H1 (cell line): ENCODE measurements at regions not wholly inside any gene's neighbourhood (a gene's known extent, or its start where the extent isn't known, plus 50 kb on each side); places are given as distances from the start of the nearest gene placed in this dataset.

ENCODE experiments used
- CTCF ChIA-PET: fragments of 300-600 bp; sonication (Branson Sonifier 250); formaldehyde crosslinking; loops from one replicate; lab custom pipeline; 2021; ENCODE audit not compliant: partially characterized antibody; lab: Charles Lee
- POLR2A ChIA-PET: fragments of 300-600 bp; sonication (Branson Sonifier 250); formaldehyde crosslinking; loops from one replicate; lab custom pipeline; 2021; ENCODE audit warnings: inconsistent platforms; ENCODE audit not compliant: partially characterized antibody; lab: Charles Lee
- DNase-seq, 2 experiments: peaks; one replicate each; pipeline versions ENCODE4 v3.0.0 to v3.0.0-alpha.2; 2010 to 2022; ENCODE audit warnings: low spot score in 2 of 2, low read depth in 1 of 2, mixed read lengths in 1 of 2
- FAIRE-seq: peaks from 2 replicates; lab custom pipeline; 2011; peaks lifted over from hg19 to GRCh38; lab: Jason Lieb, UNC
- H2AFZ ChIP-seq: 2 replicates; pipeline ENCODE4 v1.8.1; 2012; ENCODE audit warnings: low read length, inconsistent platforms
- H2AK5ac ChIP-seq: 2 replicates; pipeline ENCODE4 v1.6.1; 2013; ENCODE audit warnings: low read depth, low read length
- H2BK120ac ChIP-seq: replicated peaks from 2 replicates; pipeline ENCODE3; 2013; ENCODE audit warnings: low read depth, low read length, inconsistent platforms
- H2BK12ac ChIP-seq: 2 replicates; pipeline ENCODE4 v1.6.1; 2013; ENCODE audit warnings: low read depth, low read length
- H2BK15ac ChIP-seq: 2 replicates; pipeline ENCODE4 v1.6.1; 2013; ENCODE audit warnings: low read length
- H2BK20ac ChIP-seq: 2 replicates; pipeline ENCODE4 v1.6.1; 2013; ENCODE audit warnings: low read length
- H2BK5ac ChIP-seq: 2 replicates; pipeline ENCODE4 v1.6.1; 2013; ENCODE audit warnings: low read depth, low read length
- H3K14ac ChIP-seq: 2 replicates; pipeline ENCODE4 v1.6.1; 2013; ENCODE audit warnings: inconsistent platforms; ENCODE audit not compliant: insufficient read length
- H3K18ac ChIP-seq: 2 replicates; pipeline ENCODE4 v1.6.1; 2013; ENCODE audit warnings: low read length; ENCODE audit errors: extremely low read depth
- H3K23ac ChIP-seq: 2 replicates; pipeline ENCODE4 v1.6.1; 2013; ENCODE audit warnings: inconsistent platforms; ENCODE audit not compliant: insufficient read length
- H3K23me2 ChIP-seq: 2 replicates; pipeline ENCODE4 v1.6.1; 2013; ENCODE audit warnings: low read depth, low read length
- H3K27ac ChIP-seq: 2 replicates; pipeline ENCODE4 v1.6.1; 2011; ENCODE audit warnings: low read depth, low read length, inconsistent platforms
- H3K27me3 ChIP-seq, 4 experiments: replicated peaks in 1 of 4; 1 replicate in 1 of 4; 2 replicates in 3 of 4; pipeline versions ENCODE4 v1.6.1 to v1.8.1; 2011 to 2013; ENCODE audit warnings: low read length in 3 of 4, mild to moderate bottlenecking in 3 of 4, inconsistent platforms in 2 of 4, mixed read lengths in 2 of 4, moderate library complexity in 1 of 4; ENCODE audit not compliant: control insufficient read depth in 3 of 4, insufficient read depth in 3 of 4; ENCODE audit errors: extremely low read depth in 1 of 4
- H3K36me3 ChIP-seq, 4 experiments: 2 replicates each; pipeline versions ENCODE4 v1.6.1 to v1.8.1; 2011 to 2013; ENCODE audit warnings: mild to moderate bottlenecking in 4 of 4, low read length in 3 of 4, moderate library complexity in 2 of 4, control low read depth in 1 of 4, inconsistent platforms in 1 of 4; ENCODE audit not compliant: insufficient read depth in 4 of 4, control insufficient read depth in 2 of 4
- H3K4ac ChIP-seq: replicated peaks from 2 replicates; pipeline ENCODE3; 2013; ENCODE audit warnings: low read length, low read depth, mixed read lengths, inconsistent platforms; ENCODE audit not compliant: insufficient read length
- H3K4me1 ChIP-seq, 4 experiments: replicated peaks in 1 of 4; 1 replicate in 1 of 4; 2 replicates in 3 of 4; pipeline versions ENCODE4 v1.6.1 to v1.8.1; 2011 to 2013; ENCODE audit warnings: low read length in 3 of 4, inconsistent platforms in 2 of 4, mixed read lengths in 1 of 4; ENCODE audit not compliant: insufficient read depth in 4 of 4, control insufficient read depth in 3 of 4
- H3K4me2 ChIP-seq, 2 experiments: 2 replicates each; pipeline versions ENCODE4 v1.6.1 to v1.8.1; 2011 to 2013; ENCODE audit warnings: low read depth in 2 of 2, low read length in 2 of 2, control low read depth in 1 of 2, inconsistent platforms in 1 of 2, mild to moderate bottlenecking in 1 of 2; ENCODE audit not compliant: insufficient read depth in 1 of 2
- H3K4me3 ChIP-seq, 4 experiments: fragments of 200-600, 300-600 bp in 1 of 4; sonication (generic), shearing (Covaris generic), sonication (Bioruptor Twin) in 1 of 4; 2 replicates each; pipeline versions ENCODE4 v1.5.1 to v1.8.1; 2011 to 2016; ENCODE audit warnings: low read length in 4 of 4, low read depth in 3 of 4, control low read depth in 2 of 4, inconsistent platforms in 2 of 4, mild to moderate bottlenecking in 2 of 4, mixed read lengths in 1 of 4, moderate library complexity in 1 of 4; ENCODE audit not compliant: insufficient read depth in 2 of 4; ENCODE audit errors: extremely low read depth in 1 of 4
- H3K56ac ChIP-seq: replicated peaks from 2 replicates; pipeline ENCODE3; 2013; ENCODE audit warnings: low read depth, mild to moderate bottlenecking, mixed read lengths, low read length, inconsistent platforms; ENCODE audit not compliant: insufficient read length
- H3K79me1 ChIP-seq: 2 replicates; pipeline ENCODE4 v1.6.1; 2013; ENCODE audit warnings: low read depth, low read length, control low read depth
- H3K79me2 ChIP-seq, 2 experiments: 2 replicates each; pipeline versions ENCODE4 v1.6.1 to v1.8.1; 2012 to 2013; ENCODE audit warnings: low read length in 2 of 2, mild to moderate bottlenecking in 2 of 2, inconsistent platforms in 1 of 2; ENCODE audit not compliant: insufficient read depth in 2 of 2, control insufficient read depth in 1 of 2
- H3K9ac ChIP-seq, 4 experiments: replicated peaks in 1 of 4; 1 replicate in 1 of 4; 2 replicates in 3 of 4; pipeline versions ENCODE4 v1.6.1 to v1.8.1; 2011 to 2013; ENCODE audit warnings: low read depth in 3 of 4, low read length in 3 of 4, control low read depth in 2 of 4, mild to moderate bottlenecking in 2 of 4, moderate library complexity in 2 of 4, inconsistent platforms in 1 of 4; ENCODE audit errors: extremely low read depth in 1 of 4
- H3K9me3 ChIP-seq, 2 experiments: 2 replicates each; pipeline versions ENCODE4 v1.6.1 to v1.8.1; 2012 to 2013; ENCODE audit warnings: mild to moderate bottlenecking in 2 of 2, moderate library complexity in 2 of 2, control low read depth in 1 of 2, inconsistent platforms in 1 of 2, low read depth in 1 of 2, low read length in 1 of 2, mixed read lengths in 1 of 2; ENCODE audit not compliant: insufficient read depth in 2 of 2
- H4K20me1 ChIP-seq, 2 experiments: replicated peaks in 1 of 2; 2 replicates each; pipeline versions ENCODE3 to v1.8.1; 2011 to 2013; ENCODE audit warnings: inconsistent platforms in 2 of 2, low read length in 2 of 2, mild to moderate bottlenecking in 1 of 2; ENCODE audit not compliant: insufficient read depth in 2 of 2, control insufficient read depth in 1 of 2
- H4K5ac ChIP-seq: 2 replicates; pipeline ENCODE4 v1.6.1; 2013; ENCODE audit warnings: low read length, low read depth, mixed read lengths, inconsistent platforms; ENCODE audit not compliant: insufficient read length
- H4K8ac ChIP-seq: 2 replicates; pipeline ENCODE4 v1.8.0; 2013; ENCODE audit warnings: mild to moderate bottlenecking, moderate library complexity, low read length, inconsistent platforms; ENCODE audit not compliant: insufficient read depth; ENCODE audit errors: extremely low read depth
- H4K91ac ChIP-seq: replicated peaks from 2 replicates; pipeline ENCODE3; 2013; ENCODE audit warnings: low read length, mixed read lengths, inconsistent platforms; ENCODE audit not compliant: insufficient read length
- WGBS, 2 experiments: shearing (Covaris generic) in 1 of 2; methylation state at CpG; one replicate each; pipeline versions ENCODE4 v1.1.6 to v1.1.7; 2013 to 2015; ENCODE audit warnings: low lambda C conversion rate in 2 of 2, mixed read lengths in 2 of 2, inconsistent platforms in 1 of 2, low coverage in 1 of 2, missing lambda C conversion rate in 1 of 2; ENCODE audit not compliant: insufficient replicate concordance in 2 of 2, insufficient coverage in 1 of 2, insufficient read length in 1 of 2; ENCODE audit errors: extremely low coverage in 1 of 2, missing lambda C conversion rate in 1 of 2; 5-methylcytosine and 5-hydroxymethylcytosine counted together
- TF ChIP-seq, protein P1 (sequence below): fragments of 300-600 bp; sonication (generic); IDR thresholded peaks from 2 replicates; pipeline ENCODE4 v1.7.1; 2012; ENCODE audit warnings: low read length, moderate library complexity, mild to moderate bottlenecking, inconsistent platforms; ENCODE audit not compliant: insufficient replicate concordance

DNA sequence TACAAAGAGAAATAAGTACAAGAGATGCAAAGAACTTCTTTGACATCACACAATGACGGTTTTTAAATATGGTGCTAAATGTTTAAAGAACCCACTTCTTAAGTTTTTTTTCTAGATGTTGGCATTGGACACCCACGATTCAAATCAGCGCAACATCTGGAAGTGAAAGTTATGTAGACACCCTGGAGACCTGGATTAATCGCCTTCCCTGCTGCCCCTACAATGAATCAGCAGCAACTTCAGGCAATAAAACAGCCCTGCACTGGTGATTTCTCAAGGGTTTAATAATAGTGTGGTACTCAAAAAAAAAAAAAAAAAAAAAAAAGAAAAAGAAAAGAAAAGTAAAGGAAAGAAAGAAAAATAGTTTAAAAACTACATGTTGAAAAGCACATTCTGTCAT is 248.3 kb downstream of the NUF2 start:
- no peak overlapping the region for H3K4ac ChIP-seq
- H2AK5ac ChIP-seq = no peak overlapping the region
- FAIRE-seq (no peak), DNase-seq (no peak)
- no peaks in the 10 kb centered on the region for H3K79me1 ChIP-seq
- ChIA-PET CTCF (no interaction called here), POLR2A (no interaction called here)
- no peak overlapping the region for H3K23ac ChIP-seq
- no peak overlapping the region for H3K56ac ChIP-seq
- no peak overlapping the region for H4K5ac ChIP-seq
- no peak overlapping the region for H3K4me3 ChIP-seq
- no peaks in the 10 kb centered on the region for H4K20me1 ChIP-seq
- 87% methylated on average over 4 of the region's 4 CpGs; no CpG with 5 or more reads in 1 of the 2 experiments for WGBS, 2 experiments
- no peaks in the 10 kb centered on the region for H3K23me2 ChIP-seq
- no peak overlapping the region for H3K18ac ChIP-seq
- no peak overlapping the region for H2AFZ ChIP-seq
- H3K36me3 ChIP-seq = no peaks in the 10 kb centered on the region
- H4K8ac ChIP-seq = no peak overlapping the region
- peaks cover 0 to 8% (median under 1%) of the 10 kb centered on the region in 4 experiments; a peak in 2 of 7 replicates for H3K4me1 ChIP-seq
- H2BK120ac ChIP-seq = no peak overlapping the region
- no peak overlapping the region for H3K14ac ChIP-seq
- H2BK15ac ChIP-seq = no peak overlapping the region
- no peak overlapping the region for H4K91ac ChIP-seq
- H3K27ac ChIP-seq = no peak overlapping the region
- no peak overlapping the region for H2BK5ac ChIP-seq
- no peak overlapping the region for H2BK20ac ChIP-seq
- no peaks in the 10 kb centered on the region for H3K79me2 ChIP-seq
- no peaks in the 10 kb centered on the region for H3K27me3 ChIP-seq
- H3K9me3 ChIP-seq = no peaks in the 10 kb centered on the region
- H3K9ac ChIP-seq = no peak overlapping the region
- H3K4me2 ChIP-seq = no peak overlapping the region
- no peak overlapping the region for H2BK12ac ChIP-seq
- TF ChIP-seq, protein P1, sequence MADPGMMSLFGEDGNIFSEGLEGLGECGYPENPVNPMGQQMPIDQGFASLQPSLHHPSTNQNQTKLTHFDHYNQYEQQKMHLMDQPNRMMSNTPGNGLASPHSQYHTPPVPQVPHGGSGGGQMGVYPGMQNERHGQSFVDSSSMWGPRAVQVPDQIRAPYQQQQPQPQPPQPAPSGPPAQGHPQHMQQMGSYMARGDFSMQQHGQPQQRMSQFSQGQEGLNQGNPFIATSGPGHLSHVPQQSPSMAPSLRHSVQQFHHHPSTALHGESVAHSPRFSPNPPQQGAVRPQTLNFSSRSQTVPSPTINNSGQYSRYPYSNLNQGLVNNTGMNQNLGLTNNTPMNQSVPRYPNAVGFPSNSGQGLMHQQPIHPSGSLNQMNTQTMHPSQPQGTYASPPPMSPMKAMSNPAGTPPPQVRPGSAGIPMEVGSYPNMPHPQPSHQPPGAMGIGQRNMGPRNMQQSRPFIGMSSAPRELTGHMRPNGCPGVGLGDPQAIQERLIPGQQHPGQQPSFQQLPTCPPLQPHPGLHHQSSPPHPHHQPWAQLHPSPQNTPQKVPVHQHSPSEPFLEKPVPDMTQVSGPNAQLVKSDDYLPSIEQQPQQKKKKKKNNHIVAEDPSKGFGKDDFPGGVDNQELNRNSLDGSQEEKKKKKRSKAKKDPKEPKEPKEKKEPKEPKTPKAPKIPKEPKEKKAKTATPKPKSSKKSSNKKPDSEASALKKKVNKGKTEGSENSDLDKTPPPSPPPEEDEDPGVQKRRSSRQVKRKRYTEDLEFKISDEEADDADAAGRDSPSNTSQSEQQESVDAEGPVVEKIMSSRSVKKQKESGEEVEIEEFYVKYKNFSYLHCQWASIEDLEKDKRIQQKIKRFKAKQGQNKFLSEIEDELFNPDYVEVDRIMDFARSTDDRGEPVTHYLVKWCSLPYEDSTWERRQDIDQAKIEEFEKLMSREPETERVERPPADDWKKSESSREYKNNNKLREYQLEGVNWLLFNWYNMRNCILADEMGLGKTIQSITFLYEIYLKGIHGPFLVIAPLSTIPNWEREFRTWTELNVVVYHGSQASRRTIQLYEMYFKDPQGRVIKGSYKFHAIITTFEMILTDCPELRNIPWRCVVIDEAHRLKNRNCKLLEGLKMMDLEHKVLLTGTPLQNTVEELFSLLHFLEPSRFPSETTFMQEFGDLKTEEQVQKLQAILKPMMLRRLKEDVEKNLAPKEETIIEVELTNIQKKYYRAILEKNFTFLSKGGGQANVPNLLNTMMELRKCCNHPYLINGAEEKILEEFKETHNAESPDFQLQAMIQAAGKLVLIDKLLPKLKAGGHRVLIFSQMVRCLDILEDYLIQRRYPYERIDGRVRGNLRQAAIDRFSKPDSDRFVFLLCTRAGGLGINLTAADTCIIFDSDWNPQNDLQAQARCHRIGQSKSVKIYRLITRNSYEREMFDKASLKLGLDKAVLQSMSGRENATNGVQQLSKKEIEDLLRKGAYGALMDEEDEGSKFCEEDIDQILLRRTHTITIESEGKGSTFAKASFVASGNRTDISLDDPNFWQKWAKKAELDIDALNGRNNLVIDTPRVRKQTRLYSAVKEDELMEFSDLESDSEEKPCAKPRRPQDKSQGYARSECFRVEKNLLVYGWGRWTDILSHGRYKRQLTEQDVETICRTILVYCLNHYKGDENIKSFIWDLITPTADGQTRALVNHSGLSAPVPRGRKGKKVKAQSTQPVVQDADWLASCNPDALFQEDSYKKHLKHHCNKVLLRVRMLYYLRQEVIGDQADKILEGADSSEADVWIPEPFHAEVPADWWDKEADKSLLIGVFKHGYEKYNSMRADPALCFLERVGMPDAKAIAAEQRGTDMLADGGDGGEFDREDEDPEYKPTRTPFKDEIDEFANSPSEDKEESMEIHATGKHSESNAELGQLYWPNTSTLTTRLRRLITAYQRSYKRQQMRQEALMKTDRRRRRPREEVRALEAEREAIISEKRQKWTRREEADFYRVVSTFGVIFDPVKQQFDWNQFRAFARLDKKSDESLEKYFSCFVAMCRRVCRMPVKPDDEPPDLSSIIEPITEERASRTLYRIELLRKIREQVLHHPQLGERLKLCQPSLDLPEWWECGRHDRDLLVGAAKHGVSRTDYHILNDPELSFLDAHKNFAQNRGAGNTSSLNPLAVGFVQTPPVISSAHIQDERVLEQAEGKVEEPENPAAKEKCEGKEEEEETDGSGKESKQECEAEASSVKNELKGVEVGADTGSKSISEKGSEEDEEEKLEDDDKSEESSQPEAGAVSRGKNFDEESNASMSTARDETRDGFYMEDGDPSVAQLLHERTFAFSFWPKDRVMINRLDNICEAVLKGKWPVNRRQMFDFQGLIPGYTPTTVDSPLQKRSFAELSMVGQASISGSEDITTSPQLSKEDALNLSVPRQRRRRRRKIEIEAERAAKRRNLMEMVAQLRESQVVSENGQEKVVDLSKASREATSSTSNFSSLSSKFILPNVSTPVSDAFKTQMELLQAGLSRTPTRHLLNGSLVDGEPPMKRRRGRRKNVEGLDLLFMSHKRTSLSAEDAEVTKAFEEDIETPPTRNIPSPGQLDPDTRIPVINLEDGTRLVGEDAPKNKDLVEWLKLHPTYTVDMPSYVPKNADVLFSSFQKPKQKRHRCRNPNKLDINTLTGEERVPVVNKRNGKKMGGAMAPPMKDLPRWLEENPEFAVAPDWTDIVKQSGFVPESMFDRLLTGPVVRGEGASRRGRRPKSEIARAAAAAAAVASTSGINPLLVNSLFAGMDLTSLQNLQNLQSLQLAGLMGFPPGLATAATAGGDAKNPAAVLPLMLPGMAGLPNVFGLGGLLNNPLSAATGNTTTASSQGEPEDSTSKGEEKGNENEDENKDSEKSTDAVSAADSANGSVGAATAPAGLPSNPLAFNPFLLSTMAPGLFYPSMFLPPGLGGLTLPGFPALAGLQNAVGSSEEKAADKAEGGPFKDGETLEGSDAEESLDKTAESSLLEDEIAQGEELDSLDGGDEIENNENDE = no peak
